ENCODE measurements at regions not wholly inside any gene's neighbourhood (a gene's known extent, or its start where the extent isn't known, plus 50 kb on each side); places are given as distances from the start of the nearest gene placed in this dataset.

DNA sequence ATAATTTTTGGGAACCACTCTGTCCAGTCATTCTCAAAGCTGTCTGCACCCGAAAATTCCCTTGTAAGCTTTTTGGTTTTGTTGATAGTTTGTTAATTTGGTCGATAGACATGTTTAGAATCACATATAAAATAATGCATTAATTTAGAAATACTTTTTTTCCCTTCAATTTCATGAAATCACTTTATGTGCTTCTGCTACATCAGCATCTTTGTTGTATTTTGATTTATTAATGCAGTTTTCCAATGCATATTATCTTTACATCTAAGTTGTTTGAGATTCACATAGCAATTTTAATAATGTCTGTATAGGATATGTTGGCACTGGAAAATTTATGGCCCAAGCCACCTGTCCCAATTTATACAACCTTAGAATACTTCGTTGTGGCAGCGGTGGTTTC, 60.6 kb upstream of the SV2C start:
- H4K20me1 ChIP-seq (ENCODE audit: insufficient read depth, low read length): no peaks in the 10 kb centered on the region
- TF ChIP-seq, protein P1, sequence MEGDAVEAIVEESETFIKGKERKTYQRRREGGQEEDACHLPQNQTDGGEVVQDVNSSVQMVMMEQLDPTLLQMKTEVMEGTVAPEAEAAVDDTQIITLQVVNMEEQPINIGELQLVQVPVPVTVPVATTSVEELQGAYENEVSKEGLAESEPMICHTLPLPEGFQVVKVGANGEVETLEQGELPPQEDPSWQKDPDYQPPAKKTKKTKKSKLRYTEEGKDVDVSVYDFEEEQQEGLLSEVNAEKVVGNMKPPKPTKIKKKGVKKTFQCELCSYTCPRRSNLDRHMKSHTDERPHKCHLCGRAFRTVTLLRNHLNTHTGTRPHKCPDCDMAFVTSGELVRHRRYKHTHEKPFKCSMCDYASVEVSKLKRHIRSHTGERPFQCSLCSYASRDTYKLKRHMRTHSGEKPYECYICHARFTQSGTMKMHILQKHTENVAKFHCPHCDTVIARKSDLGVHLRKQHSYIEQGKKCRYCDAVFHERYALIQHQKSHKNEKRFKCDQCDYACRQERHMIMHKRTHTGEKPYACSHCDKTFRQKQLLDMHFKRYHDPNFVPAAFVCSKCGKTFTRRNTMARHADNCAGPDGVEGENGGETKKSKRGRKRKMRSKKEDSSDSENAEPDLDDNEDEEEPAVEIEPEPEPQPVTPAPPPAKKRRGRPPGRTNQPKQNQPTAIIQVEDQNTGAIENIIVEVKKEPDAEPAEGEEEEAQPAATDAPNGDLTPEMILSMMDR (IDR thresholded peaks at IDR 0.05; ENCODE audit: low read depth, low read length): no peak
- TF ChIP-seq EZH2phosphoT487 (IDR thresholded peaks at IDR 0.05; ENCODE audit: low read depth): no peak
- H3K79me2 ChIP-seq (ENCODE audit: low read length): no peaks in the 10 kb centered on the region
- no peaks in the 10 kb centered on the region for H3K27me3 ChIP-seq (ENCODE audit: low read depth, low read length)
- no peak overlapping the region for H2AFZ ChIP-seq (ENCODE audit: low read depth, low read length)
- no peak overlapping the region for H3K27ac ChIP-seq (ENCODE audit: low read length)
- no peak overlapping the region for H3K4me2 ChIP-seq (ENCODE audit: low read length)
- no peaks in the 10 kb centered on the region for H3K36me3 ChIP-seq (replicated peaks; ENCODE audit: low read depth, low read length)
- H3K4me1 ChIP-seq (ENCODE audit: low read length): no peaks in the 10 kb centered on the region
- no peaks in the 10 kb centered on the region for H3K9me3 ChIP-seq (ENCODE audit: insufficient read depth, low read length)
- H3K4me3 ChIP-seq (ENCODE audit: low read length): no peak overlapping the region
- no peak overlapping the region for H3K9ac ChIP-seq (ENCODE audit: low read length)

DNA sequence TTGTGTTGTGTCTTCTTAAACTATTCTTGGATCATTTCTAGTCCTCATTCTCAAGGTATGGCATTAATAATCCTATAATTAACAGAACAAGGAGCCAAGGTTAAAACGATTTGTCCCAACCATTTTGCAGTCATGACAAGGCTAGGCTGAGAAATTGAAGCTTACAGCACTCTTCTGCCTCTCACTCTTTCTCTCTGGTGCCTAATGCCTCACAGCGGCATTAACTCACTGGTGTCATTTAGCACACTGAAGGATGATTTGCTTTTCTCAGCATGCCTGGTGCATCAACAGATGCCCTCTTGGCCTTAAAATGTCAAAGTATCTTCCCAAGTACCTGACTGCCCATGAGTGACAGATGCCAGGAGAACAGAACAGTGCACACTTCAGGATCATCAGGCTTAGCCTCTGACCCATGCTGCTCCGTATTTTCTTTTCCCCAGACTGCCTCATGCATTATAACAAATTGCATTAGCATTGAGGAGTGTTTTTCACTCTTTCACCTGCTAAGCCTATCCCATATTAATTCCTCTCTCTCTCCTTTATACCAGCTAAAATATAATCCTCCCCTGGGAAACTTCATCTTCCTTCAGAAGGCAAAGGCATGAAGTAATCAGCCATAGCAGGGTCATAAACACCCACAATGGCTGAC, 61.1 kb upstream of the SV2C start:
- Histone ChIP-seq H3K4me3 (ENCODE audit: low read length) (no peak overlapping the region), H3K36me3 (replicated peaks; ENCODE audit: low read depth, low read length) (no peaks in the 10 kb centered on the region), H3K4me1 (ENCODE audit: low read length) (no peaks in the 10 kb centered on the region), H4K20me1 (ENCODE audit: insufficient read depth, low read length) (no peaks in the 10 kb centered on the region), H2AFZ (ENCODE audit: low read depth, low read length) (no peak overlapping the region), H3K79me2 (ENCODE audit: low read length) (no peaks in the 10 kb centered on the region), H3K9me3 (ENCODE audit: insufficient read depth, low read length) (no peaks in the 10 kb centered on the region), H3K9ac (ENCODE audit: low read length) (no peak overlapping the region), H3K27ac (ENCODE audit: low read length) (no peak overlapping the region), H3K27me3 (ENCODE audit: low read depth, low read length) (no peaks in the 10 kb centered on the region), H3K4me2 (ENCODE audit: low read length) (no peak overlapping the region)
- TF ChIP-seq, protein P1 (IDR thresholded peaks at IDR 0.05; ENCODE audit: low read depth, low read length): no peak
- no peak for TF ChIP-seq EZH2phosphoT487 (IDR thresholded peaks at IDR 0.05; ENCODE audit: low read depth)

- Histone ChIP-seq H3K9me3 (ENCODE audit: insufficient read depth, low read length) (no peaks in the 10 kb centered on the region), H2AFZ (ENCODE audit: low read depth, low read length) (no peak overlapping the region), H3K9ac (ENCODE audit: low read length) (no peak overlapping the region), H3K4me3 (ENCODE audit: low read length) (no peak overlapping the region), H3K27ac (ENCODE audit: low read length) (no peak overlapping the region), H3K4me2 (ENCODE audit: low read length) (no peak overlapping the region), H4K20me1 (ENCODE audit: insufficient read depth, low read length) (no peaks in the 10 kb centered on the region), H3K79me2 (ENCODE audit: low read length) (no peaks in the 10 kb centered on the region), H3K36me3 (replicated peaks; ENCODE audit: low read depth, low read length) (no peaks in the 10 kb centered on the region), H3K27me3 (ENCODE audit: low read depth, low read length) (no peaks in the 10 kb centered on the region), H3K4me1 (ENCODE audit: low read length) (no peaks in the 10 kb centered on the region)
- no peak for TF ChIP-seq EZH2phosphoT487 (IDR thresholded peaks at IDR 0.05; ENCODE audit: low read depth)
- TF ChIP-seq, protein P1 (IDR thresholded peaks at IDR 0.05; ENCODE audit: low read depth, low read length): peak; percentile 26
Observed at GRCh38 chr5:76016258-76016657, 66.9 kb upstream of the SV2C start.

- Histone ChIP-seq H4K20me1 (ENCODE audit: insufficient read depth, low read length) (no peaks in the 10 kb centered on the region), H3K36me3 (replicated peaks; ENCODE audit: low read depth, low read length) (no peaks in the 10 kb centered on the region), H3K4me2 (ENCODE audit: low read length) (no peak overlapping the region), H3K4me1 (ENCODE audit: low read length) (no peaks in the 10 kb centered on the region), H3K79me2 (ENCODE audit: low read length) (no peaks in the 10 kb centered on the region), H3K27ac (ENCODE audit: low read length) (no peak overlapping the region), H3K4me3 (ENCODE audit: low read length) (no peak overlapping the region), H3K9me3 (ENCODE audit: insufficient read depth, low read length) (no peaks in the 10 kb centered on the region), H3K9ac (ENCODE audit: low read length) (no peak overlapping the region), H2AFZ (ENCODE audit: low read depth, low read length) (no peak overlapping the region), H3K27me3 (ENCODE audit: low read depth, low read length) (no peaks in the 10 kb centered on the region)
- TF ChIP-seq, protein P1 (IDR thresholded peaks at IDR 0.05; ENCODE audit: low read depth, low read length): no peak
- no peak for TF ChIP-seq EZH2phosphoT487 (IDR thresholded peaks at IDR 0.05; ENCODE audit: low read depth)
Observed at GRCh38 chr5:76014005-76014404, 69.2 kb upstream of the SV2C start.

All from OCI-LY3 (cell line).